H1 (cell line): ENCODE measurements at regions not wholly inside any gene's neighbourhood (a gene's known extent, or its start where the extent isn't known, plus 50 kb on each side); places are given as distances from the start of the nearest gene placed in this dataset.

Experiments used
- CTCF ChIA-PET: fragments of 300-600 bp; sonication (Branson Sonifier 250); formaldehyde crosslinking; loops from one replicate; lab custom pipeline; 2021; ENCODE audit not compliant: partially characterized antibody; lab: Charles Lee
- POLR2A ChIA-PET: fragments of 300-600 bp; sonication (Branson Sonifier 250); formaldehyde crosslinking; loops from one replicate; lab custom pipeline; 2021; ENCODE audit warnings: inconsistent platforms; ENCODE audit not compliant: partially characterized antibody; lab: Charles Lee
- DNase-seq, 2 experiments: peaks; one replicate each; pipeline versions ENCODE4 v3.0.0 to v3.0.0-alpha.2; 2010 to 2022; ENCODE audit warnings: low spot score in 2 of 2, low read depth in 1 of 2, mixed read lengths in 1 of 2
- FAIRE-seq: peaks from 2 replicates; lab custom pipeline; 2011; peaks lifted over from hg19 to GRCh38; lab: Jason Lieb, UNC
- H2AFZ ChIP-seq: 2 replicates; pipeline ENCODE4 v1.8.1; 2012; ENCODE audit warnings: low read length, inconsistent platforms
- H2AK5ac ChIP-seq: 2 replicates; pipeline ENCODE4 v1.6.1; 2013; ENCODE audit warnings: low read depth, low read length
- H2BK120ac ChIP-seq: replicated peaks from 2 replicates; pipeline ENCODE3; 2013; ENCODE audit warnings: low read depth, low read length, inconsistent platforms
- H2BK12ac ChIP-seq: 2 replicates; pipeline ENCODE4 v1.6.1; 2013; ENCODE audit warnings: low read depth, low read length
- H2BK15ac ChIP-seq: 2 replicates; pipeline ENCODE4 v1.6.1; 2013; ENCODE audit warnings: low read length
- H2BK20ac ChIP-seq: 2 replicates; pipeline ENCODE4 v1.6.1; 2013; ENCODE audit warnings: low read length
- H2BK5ac ChIP-seq: 2 replicates; pipeline ENCODE4 v1.6.1; 2013; ENCODE audit warnings: low read depth, low read length
- H3K14ac ChIP-seq: 2 replicates; pipeline ENCODE4 v1.6.1; 2013; ENCODE audit warnings: inconsistent platforms; ENCODE audit not compliant: insufficient read length
- H3K18ac ChIP-seq: 2 replicates; pipeline ENCODE4 v1.6.1; 2013; ENCODE audit warnings: low read length; ENCODE audit errors: extremely low read depth
- H3K23ac ChIP-seq: 2 replicates; pipeline ENCODE4 v1.6.1; 2013; ENCODE audit warnings: inconsistent platforms; ENCODE audit not compliant: insufficient read length
- H3K23me2 ChIP-seq: 2 replicates; pipeline ENCODE4 v1.6.1; 2013; ENCODE audit warnings: low read depth, low read length
- H3K27ac ChIP-seq: 2 replicates; pipeline ENCODE4 v1.6.1; 2011; ENCODE audit warnings: low read depth, low read length, inconsistent platforms
- H3K27me3 ChIP-seq, 4 experiments: replicated peaks in 1 of 4; 1 replicate in 1 of 4; 2 replicates in 3 of 4; pipeline versions ENCODE4 v1.6.1 to v1.8.1; 2011 to 2013; ENCODE audit warnings: low read length in 3 of 4, mild to moderate bottlenecking in 3 of 4, inconsistent platforms in 2 of 4, mixed read lengths in 2 of 4, moderate library complexity in 1 of 4; ENCODE audit not compliant: control insufficient read depth in 3 of 4, insufficient read depth in 3 of 4; ENCODE audit errors: extremely low read depth in 1 of 4
- H3K36me3 ChIP-seq, 4 experiments: 2 replicates each; pipeline versions ENCODE4 v1.6.1 to v1.8.1; 2011 to 2013; ENCODE audit warnings: mild to moderate bottlenecking in 4 of 4, low read length in 3 of 4, moderate library complexity in 2 of 4, control low read depth in 1 of 4, inconsistent platforms in 1 of 4; ENCODE audit not compliant: insufficient read depth in 4 of 4, control insufficient read depth in 2 of 4
- H3K4ac ChIP-seq: replicated peaks from 2 replicates; pipeline ENCODE3; 2013; ENCODE audit warnings: low read length, low read depth, mixed read lengths, inconsistent platforms; ENCODE audit not compliant: insufficient read length
- H3K4me1 ChIP-seq, 4 experiments: replicated peaks in 1 of 4; 1 replicate in 1 of 4; 2 replicates in 3 of 4; pipeline versions ENCODE4 v1.6.1 to v1.8.1; 2011 to 2013; ENCODE audit warnings: low read length in 3 of 4, inconsistent platforms in 2 of 4, mixed read lengths in 1 of 4; ENCODE audit not compliant: insufficient read depth in 4 of 4, control insufficient read depth in 3 of 4
- H3K4me2 ChIP-seq, 2 experiments: 2 replicates each; pipeline versions ENCODE4 v1.6.1 to v1.8.1; 2011 to 2013; ENCODE audit warnings: low read depth in 2 of 2, low read length in 2 of 2, control low read depth in 1 of 2, inconsistent platforms in 1 of 2, mild to moderate bottlenecking in 1 of 2; ENCODE audit not compliant: insufficient read depth in 1 of 2
- H3K4me3 ChIP-seq, 4 experiments: fragments of 200-600, 300-600 bp in 1 of 4; sonication (generic), shearing (Covaris generic), sonication (Bioruptor Twin) in 1 of 4; 2 replicates each; pipeline versions ENCODE4 v1.5.1 to v1.8.1; 2011 to 2016; ENCODE audit warnings: low read length in 4 of 4, low read depth in 3 of 4, control low read depth in 2 of 4, inconsistent platforms in 2 of 4, mild to moderate bottlenecking in 2 of 4, mixed read lengths in 1 of 4, moderate library complexity in 1 of 4; ENCODE audit not compliant: insufficient read depth in 2 of 4; ENCODE audit errors: extremely low read depth in 1 of 4
- H3K56ac ChIP-seq: replicated peaks from 2 replicates; pipeline ENCODE3; 2013; ENCODE audit warnings: low read depth, mild to moderate bottlenecking, mixed read lengths, low read length, inconsistent platforms; ENCODE audit not compliant: insufficient read length
- H3K79me1 ChIP-seq: 2 replicates; pipeline ENCODE4 v1.6.1; 2013; ENCODE audit warnings: low read depth, low read length, control low read depth
- H3K79me2 ChIP-seq, 2 experiments: 2 replicates each; pipeline versions ENCODE4 v1.6.1 to v1.8.1; 2012 to 2013; ENCODE audit warnings: low read length in 2 of 2, mild to moderate bottlenecking in 2 of 2, inconsistent platforms in 1 of 2; ENCODE audit not compliant: insufficient read depth in 2 of 2, control insufficient read depth in 1 of 2
- H3K9ac ChIP-seq, 4 experiments: replicated peaks in 1 of 4; 1 replicate in 1 of 4; 2 replicates in 3 of 4; pipeline versions ENCODE4 v1.6.1 to v1.8.1; 2011 to 2013; ENCODE audit warnings: low read depth in 3 of 4, low read length in 3 of 4, control low read depth in 2 of 4, mild to moderate bottlenecking in 2 of 4, moderate library complexity in 2 of 4, inconsistent platforms in 1 of 4; ENCODE audit errors: extremely low read depth in 1 of 4
- H3K9me3 ChIP-seq, 2 experiments: 2 replicates each; pipeline versions ENCODE4 v1.6.1 to v1.8.1; 2012 to 2013; ENCODE audit warnings: mild to moderate bottlenecking in 2 of 2, moderate library complexity in 2 of 2, control low read depth in 1 of 2, inconsistent platforms in 1 of 2, low read depth in 1 of 2, low read length in 1 of 2, mixed read lengths in 1 of 2; ENCODE audit not compliant: insufficient read depth in 2 of 2
- H4K20me1 ChIP-seq, 2 experiments: replicated peaks in 1 of 2; 2 replicates each; pipeline versions ENCODE3 to v1.8.1; 2011 to 2013; ENCODE audit warnings: inconsistent platforms in 2 of 2, low read length in 2 of 2, mild to moderate bottlenecking in 1 of 2; ENCODE audit not compliant: insufficient read depth in 2 of 2, control insufficient read depth in 1 of 2
- H4K5ac ChIP-seq: 2 replicates; pipeline ENCODE4 v1.6.1; 2013; ENCODE audit warnings: low read length, low read depth, mixed read lengths, inconsistent platforms; ENCODE audit not compliant: insufficient read length
- H4K8ac ChIP-seq: 2 replicates; pipeline ENCODE4 v1.8.0; 2013; ENCODE audit warnings: mild to moderate bottlenecking, moderate library complexity, low read length, inconsistent platforms; ENCODE audit not compliant: insufficient read depth; ENCODE audit errors: extremely low read depth
- H4K91ac ChIP-seq: replicated peaks from 2 replicates; pipeline ENCODE3; 2013; ENCODE audit warnings: low read length, mixed read lengths, inconsistent platforms; ENCODE audit not compliant: insufficient read length
- BACH1 ChIP-seq: IDR thresholded peaks from 2 replicates; pipeline ENCODE4 v1.6.1; 2012; ENCODE audit warnings: low read length, improper control_type of control experiment
- CHD1 ChIP-seq: IDR thresholded peaks from 2 replicates; pipeline ENCODE4 v1.6.1; 2012; ENCODE audit warnings: low read depth, low read length, improper control_type of control experiment
- CHD2 ChIP-seq: IDR thresholded peaks from 2 replicates; pipeline ENCODE4 v1.6.1; 2012; ENCODE audit warnings: low read length, improper control_type of control experiment
- CTBP2 ChIP-seq: IDR thresholded peaks from 2 replicates; pipeline ENCODE4 v1.7.0; 2011; ENCODE audit warnings: borderline replicate concordance, mild to moderate bottlenecking, moderate library complexity, mixed read lengths, low read length; ENCODE audit not compliant: insufficient read depth, insufficient read length
- KDM1A ChIP-seq: fragments of 200-600, 300-600 bp; sonication (generic); IDR thresholded peaks from 2 replicates; pipeline ENCODE4 v1.7.1; 2016; ENCODE audit warnings: mild to moderate bottlenecking, low read length, borderline replicate concordance
- SAP30 ChIP-seq: fragments of 300-600 bp; sonication (generic); IDR thresholded peaks from 2 replicates; pipeline ENCODE4 v1.7.1; 2012; ENCODE audit warnings: low read length, moderate library complexity, mild to moderate bottlenecking, inconsistent platforms; ENCODE audit not compliant: insufficient read depth, insufficient replicate concordance
- SP4 ChIP-seq: IDR thresholded peaks from 2 replicates; pipeline ENCODE4 v1.6.1; 2012; ENCODE audit warnings: low read length, inconsistent platforms
- WGBS, 2 experiments: shearing (Covaris generic) in 1 of 2; methylation state at CpG; one replicate each; pipeline versions ENCODE4 v1.1.6 to v1.1.7; 2013 to 2015; ENCODE audit warnings: low lambda C conversion rate in 2 of 2, mixed read lengths in 2 of 2, inconsistent platforms in 1 of 2, low coverage in 1 of 2, missing lambda C conversion rate in 1 of 2; ENCODE audit not compliant: insufficient replicate concordance in 2 of 2, insufficient coverage in 1 of 2, insufficient read length in 1 of 2; ENCODE audit errors: extremely low coverage in 1 of 2, missing lambda C conversion rate in 1 of 2; 5-methylcytosine and 5-hydroxymethylcytosine counted together
- TF ChIP-seq, protein P1 (sequence below): IDR thresholded peaks from 2 replicates; pipeline ENCODE4 v1.6.1; 2012; ENCODE audit warnings: inconsistent platforms

DNA sequence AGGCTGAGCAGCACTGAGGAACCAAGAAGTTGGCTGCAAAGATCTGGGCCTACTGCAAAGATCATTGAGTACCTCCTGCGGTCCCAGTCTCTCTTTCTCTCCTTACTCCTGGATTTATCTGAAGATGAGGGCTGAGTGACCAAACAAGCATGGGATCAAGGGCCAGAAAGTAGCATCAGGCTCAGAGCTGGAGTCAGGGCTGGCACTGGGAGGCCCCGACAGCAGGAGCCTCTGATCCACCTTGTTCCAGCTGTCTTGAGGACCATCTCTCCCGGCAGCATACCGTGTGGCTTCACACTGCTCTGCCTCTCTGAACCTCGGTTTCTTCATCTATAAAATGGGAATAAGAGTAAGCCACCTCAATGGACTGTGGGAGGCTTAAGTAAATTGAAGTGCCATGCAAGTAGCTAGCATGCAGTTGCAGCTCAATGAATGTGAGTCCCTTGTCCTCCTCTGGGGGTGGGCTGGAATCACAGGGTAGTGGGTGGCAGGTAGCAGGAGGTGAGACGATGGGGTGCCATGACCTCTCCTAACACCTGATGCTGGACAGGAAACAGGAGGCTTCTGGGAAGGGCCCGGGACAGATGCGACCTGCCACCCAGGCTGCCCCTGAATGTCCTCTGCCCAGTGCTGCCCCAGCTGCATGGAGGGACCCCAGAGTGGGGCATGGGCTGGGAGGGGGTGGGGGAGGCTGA is 52.5 kb upstream of the PRDM11 start:
- H3K79me1 ChIP-seq: no peaks in the 10 kb centered on the region
- no peaks in the 10 kb centered on the region for H3K79me2 ChIP-seq
- H2BK20ac ChIP-seq: peak overlapping the region; percentile 83; the same call in 1 of the 2 replicates
- H3K56ac ChIP-seq: no peak overlapping the region
- no peak overlapping the region for H3K4me3 ChIP-seq
- FAIRE-seq: no peak
- H4K5ac ChIP-seq: no peak overlapping the region
- TF ChIP-seq CHD2: no peak
- no peak for TF ChIP-seq SP4
- no peak for TF ChIP-seq CHD1
- no peak for TF ChIP-seq SAP30
- TF ChIP-seq CTBP2: no peak
- TF ChIP-seq BACH1: no peak
- TF ChIP-seq, protein P1, sequence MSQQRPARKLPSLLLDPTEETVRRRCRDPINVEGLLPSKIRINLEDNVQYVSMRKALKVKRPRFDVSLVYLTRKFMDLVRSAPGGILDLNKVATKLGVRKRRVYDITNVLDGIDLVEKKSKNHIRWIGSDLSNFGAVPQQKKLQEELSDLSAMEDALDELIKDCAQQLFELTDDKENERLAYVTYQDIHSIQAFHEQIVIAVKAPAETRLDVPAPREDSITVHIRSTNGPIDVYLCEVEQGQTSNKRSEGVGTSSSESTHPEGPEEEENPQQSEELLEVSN: no peak
- TF ChIP-seq KDM1A: peak; percentile 78; the same call in 1 of the 2 replicates
- TF ChIP-seq, all 59 proteins: peak for 1
- Histone ChIP-seq H2AK5ac (peak overlapping the region; percentile 93; the same call in 1 of the 2 replicates), H3K14ac (no peak overlapping the region), H2BK120ac (no peak overlapping the region), H3K9me3 (no peaks in the 10 kb centered on the region), H3K23me2 (peaks cover 2% of the 10 kb centered on the region; the same call in 1 of the 2 replicates), H3K27ac (no peak overlapping the region), H4K8ac (no peak overlapping the region), H3K27me3 (no peaks in the 10 kb centered on the region), H3K36me3 (no peaks in the 10 kb centered on the region), H3K4me2 (no peak overlapping the region), H2BK12ac (peak overlapping the region; percentile 98), H3K18ac (no peak overlapping the region; the same call in 1 of the 2 replicates), H4K91ac (no peak overlapping the region), H3K4me1 (peaks cover 5 to 18% (median 9%) of the 10 kb centered on the region in 4 experiments; a peak in 5 of 7 replicates), H2BK5ac (peak overlapping the region; percentile 26; the same call in 1 of the 2 replicates), H2BK15ac (peak overlapping the region; percentile 36; the same call in 1 of the 2 replicates), H3K23ac (no peak overlapping the region), H2AFZ (no peak overlapping the region), H3K4ac (no peak overlapping the region), H3K9ac (no peak overlapping the region), H4K20me1 (no peaks in the 10 kb centered on the region)
- ChIA-PET CTCF (interaction anchor here (0.8 to 34.2 kb wide), 6 partner anchors 11 to 183 kb away, joined by 3 to 1347 read pairs (median 5); no protein-coding TSS in a partner anchor), POLR2A (interaction anchor here (1.4 kb wide), 1 partner anchor 141 kb away, joined by 5 read pairs; no protein-coding TSS in a partner anchor)
- no peak for DNase-seq
- WGBS, 2 experiments: 83% methylated on average over 7 of the region's 8 CpGs; no CpG with 5 or more reads in 1 of the 2 experiments
